T-cell (primary cell): ENCODE measurements at regions not wholly inside any gene's neighbourhood (a gene's known extent, or its start where the extent isn't known, plus 50 kb on each side); places are given as distances from the start of the nearest gene placed in this dataset.

Source experiments
- ATAC-seq, 4 experiments: fragments of 200-7000 bp in 3 of 4; fragments of 150-1000 bp in 1 of 4; cut with Tn5 transposase; replicated peaks in 1 of 4; 1 replicate in 3 of 4; 2 replicates in 1 of 4; pipeline ENCODE4 v1.10.0; 2021; ENCODE audit warnings: moderate library complexity in 3 of 4, mild to moderate bottlenecking in 2 of 4, moderate number of reproducible peaks in 1 of 4
- CTCF ChIA-PET, 2 donors: fragments of 300-600 bp; sonication (Branson Sonifier 250); formaldehyde crosslinking; loops; one replicate each; lab custom pipeline; 2022; ENCODE audit warnings: antibody characterized with exemption in 2 of 2; lab: Charles Lee
- POLR2A ChIA-PET, 2 donors: fragments of 300-600 bp; sonication (Branson Sonifier 250); formaldehyde crosslinking; loops; one replicate each; lab custom pipeline; 2022; ENCODE audit warnings: antibody characterized with exemption in 2 of 2; lab: Charles Lee
- DNase-seq, 35 experiments: peaks; one replicate each; pipeline versions ENCODE4 v3.0.0 to v3.0.0-alpha.2; 2013 to 2023
- H3K27ac ChIP-seq: one replicate; pipeline ENCODE4 v1.5.1; 2013; ENCODE audit warnings: low read length
- H3K27me3 ChIP-seq, 2 experiments: replicated peaks in 1 of 2; 1 replicate in 1 of 2; 2 replicates in 1 of 2; pipeline versions ENCODE4 v1.6.1 to v1.7.0; 2013; ENCODE audit warnings: low read length in 1 of 2, mixed read lengths in 1 of 2; ENCODE audit not compliant: control insufficient read depth in 2 of 2, insufficient read depth in 2 of 2; ENCODE audit errors: extremely low read depth in 1 of 2
- H3K36me3 ChIP-seq, 2 donors: 1 replicate in 1 of 2; 2 replicates in 1 of 2; pipeline versions ENCODE4 v1.6.1 to v1.7.0; 2013; ENCODE audit warnings: low read length in 1 of 2; ENCODE audit not compliant: control insufficient read depth in 2 of 2, insufficient read depth in 1 of 2; ENCODE audit errors: extremely low read depth in 1 of 2
- H3K4me1 ChIP-seq, 2 experiments: 1 replicate in 1 of 2; 2 replicates in 1 of 2; pipeline versions ENCODE4 v1.6.1 to v1.7.0; 2013; ENCODE audit warnings: low read length in 2 of 2, mixed read lengths in 1 of 2; ENCODE audit not compliant: insufficient read depth in 2 of 2, control insufficient read depth in 1 of 2; ENCODE audit errors: extremely low read depth in 1 of 2
- H3K4me3 ChIP-seq, 2 donors: 1 replicate in 1 of 2; 2 replicates in 1 of 2; pipeline versions ENCODE4 v1.5.1 to v1.7.0; 2013; ENCODE audit warnings: mild to moderate bottlenecking in 2 of 2, low read length in 1 of 2, moderate library complexity in 1 of 2; ENCODE audit not compliant: control insufficient read depth in 1 of 2; ENCODE audit errors: extremely low read depth in 1 of 2
- H3K9me3 ChIP-seq: 2 replicates; pipeline ENCODE4 v1.7.0; 2013
- H3K27ac Mint-ChIP-seq, 2 donors: one replicate each; pipeline ENCODE4 v1.8.0; 2020 to 2021; ENCODE audit warnings: mild to moderate bottlenecking in 2 of 2, mixed read lengths in 2 of 2
- H3K27me3 Mint-ChIP-seq, 2 donors: one replicate each; pipeline ENCODE4 v1.8.0; 2021 to 2022; ENCODE audit warnings: mixed read lengths in 2 of 2
- H3K36me3 Mint-ChIP-seq: one replicate; pipeline ENCODE4 v1.8.0; 2021; ENCODE audit warnings: mixed read lengths
- H3K4me1 Mint-ChIP-seq, 3 donors: one replicate each; pipeline ENCODE4 v1.8.0; 2020 to 2022; ENCODE audit warnings: mixed read lengths in 3 of 3, mild to moderate bottlenecking in 1 of 3
- H3K4me3 Mint-ChIP-seq, 3 donors: one replicate each; pipeline ENCODE4 v1.8.0; 2020 to 2022; ENCODE audit warnings: mild to moderate bottlenecking in 3 of 3, mixed read lengths in 3 of 3, moderate library complexity in 3 of 3
- H3K9me3 Mint-ChIP-seq, 3 donors: one replicate each; pipeline ENCODE4 v1.8.0; 2020 to 2022; ENCODE audit warnings: mixed read lengths in 3 of 3
- WGBS: methylation state at CpG from one replicate; pipeline ENCODE4 v1.1.5; 2013; ENCODE audit warnings: missing lambda C conversion rate; ENCODE audit not compliant: insufficient coverage; 5-methylcytosine and 5-hydroxymethylcytosine counted together

- 76% methylated on average over 2 of the region's 3 CpGs for WGBS
- no peaks in the 10 kb centered on the region for H3K36me3 Mint-ChIP-seq
- no peaks in the 10 kb centered on the region for H3K4me1 Mint-ChIP-seq
- POLR2A ChIA-PET, result no interaction called here
- ATAC-seq, result no peak
- no peak for DNase-seq
- H3K27me3 Mint-ChIP-seq, result no peaks in the 10 kb centered on the region
- no peaks in the 10 kb centered on the region for H3K36me3 ChIP-seq
- H3K9me3 Mint-ChIP-seq, result peaks cover 6 to 20% (median 19%) of the 10 kb centered on the region in 3 donors
- no peaks in the 10 kb centered on the region for H3K4me1 ChIP-seq
- CTCF ChIA-PET, result no interaction called here
- no peaks in the 10 kb centered on the region for H3K27me3 ChIP-seq
- H3K9me3 ChIP-seq, result no peaks in the 10 kb centered on the region
- no peak overlapping the region for H3K4me3 ChIP-seq
- H3K27ac ChIP-seq, result no peak overlapping the region
- no peak overlapping the region for H3K4me3 Mint-ChIP-seq
- no peak overlapping the region for H3K27ac Mint-ChIP-seq
These were observed 392.2 kb upstream of the CHST9 start for GRCh38 chr18:27577265-27577664.

GRCh38 chr18:27567434-27567833 lies 382.3 kb upstream of the CHST9 start:
- no CpG with 5 or more reads among the region's 1 CpG for WGBS
- Mint-ChIP-seq H3K36me3 (no peaks in the 10 kb centered on the region), H3K4me1 (no peaks in the 10 kb centered on the region), H3K27ac (no peak overlapping the region), H3K9me3 (peaks cover 14 to 28% (median 15%) of the 10 kb centered on the region in 3 donors), H3K27me3 (no peaks in the 10 kb centered on the region), H3K4me3 (no peak overlapping the region)
- POLR2A ChIA-PET, result no interaction called here
- H3K4me1 ChIP-seq, result no peaks in the 10 kb centered on the region
- no peak overlapping the region for H3K4me3 ChIP-seq
- no peak for DNase-seq
- H3K9me3 ChIP-seq, result no peaks in the 10 kb centered on the region
- H3K27me3 ChIP-seq, result no peaks in the 10 kb centered on the region
- H3K27ac ChIP-seq, result no peak overlapping the region
- CTCF ChIA-PET, result no interaction called here
- no peaks in the 10 kb centered on the region for H3K36me3 ChIP-seq
- ATAC-seq, result no peak

GRCh38 chr18:27564066-27564465 lies 379.0 kb upstream of the CHST9 start:
- ATAC-seq (no peak), DNase-seq (no peak)
- H3K4me1 ChIP-seq, result no peaks in the 10 kb centered on the region
- H3K9me3 ChIP-seq, result no peaks in the 10 kb centered on the region
- no peaks in the 10 kb centered on the region for H3K36me3 Mint-ChIP-seq
- no peak overlapping the region for H3K4me3 Mint-ChIP-seq
- WGBS, result 78% methylated on average over 1 of the region's 3 CpGs
- ChIA-PET CTCF (no interaction called here), POLR2A (no interaction called here)
- no peaks in the 10 kb centered on the region for H3K27me3 Mint-ChIP-seq
- H3K9me3 Mint-ChIP-seq, result peaks cover 9 to 18% (median 18%) of the 10 kb centered on the region in 3 donors
- no peak overlapping the region for H3K27ac Mint-ChIP-seq
- no peaks in the 10 kb centered on the region for H3K4me1 Mint-ChIP-seq
- no peaks in the 10 kb centered on the region for H3K27me3 ChIP-seq
- no peak overlapping the region for H3K27ac ChIP-seq
- no peaks in the 10 kb centered on the region for H3K36me3 ChIP-seq
- H3K4me3 ChIP-seq, result no peak overlapping the region

- WGBS, result no CpG with 5 or more reads among the region's 4 CpGs
- Histone ChIP-seq H3K36me3 (no peaks in the 10 kb centered on the region), H3K27ac (no peak overlapping the region), H3K4me1 (no peaks in the 10 kb centered on the region), H3K9me3 (no peaks in the 10 kb centered on the region), H3K4me3 (no peak overlapping the region), H3K27me3 (no peaks in the 10 kb centered on the region)
- ChIA-PET POLR2A (no interaction called here), CTCF (no interaction called here)
- no peak for ATAC-seq
- no peaks in the 10 kb centered on the region for H3K36me3 Mint-ChIP-seq
- H3K27me3 Mint-ChIP-seq, result no peaks in the 10 kb centered on the region
- no peak overlapping the region for H3K27ac Mint-ChIP-seq
- no peaks in the 10 kb centered on the region for H3K4me1 Mint-ChIP-seq
- H3K9me3 Mint-ChIP-seq, result peaks cover 15 to 37% (median 15%) of the 10 kb centered on the region in 3 donors
- no peak overlapping the region for H3K4me3 Mint-ChIP-seq
- DNase-seq, result no peak
These were observed 373.5 kb upstream of the CHST9 start for GRCh38 chr18:27558388-27559155.

GRCh38 chr18:27556741-27557140 lies 371.6 kb upstream of the CHST9 start:
- H3K36me3 ChIP-seq, result no peaks in the 10 kb centered on the region
- ATAC-seq (no peak), DNase-seq (no peak)
- no peak overlapping the region for H3K4me3 ChIP-seq
- H3K27me3 ChIP-seq, result no peaks in the 10 kb centered on the region
- no peaks in the 10 kb centered on the region for H3K9me3 ChIP-seq
- H3K27me3 Mint-ChIP-seq, result no peaks in the 10 kb centered on the region
- H3K27ac ChIP-seq, result no peak overlapping the region
- WGBS, result 75% methylated on average over 2 of the region's 4 CpGs
- CTCF ChIA-PET, result no interaction called here
- H3K4me1 Mint-ChIP-seq, result no peaks in the 10 kb centered on the region
- no peak overlapping the region for H3K4me3 Mint-ChIP-seq
- H3K4me1 ChIP-seq, result no peaks in the 10 kb centered on the region
- no peaks in the 10 kb centered on the region for H3K36me3 Mint-ChIP-seq
- no peak overlapping the region for H3K27ac Mint-ChIP-seq
- POLR2A ChIA-PET, result no interaction called here
- peaks cover 15 to 33% (median 18%) of the 10 kb centered on the region in 3 donors for H3K9me3 Mint-ChIP-seq

- no peaks in the 10 kb centered on the region for H3K27me3 Mint-ChIP-seq
- H3K4me1 Mint-ChIP-seq, result no peaks in the 10 kb centered on the region
- H3K4me1 ChIP-seq, result no peaks in the 10 kb centered on the region
- WGBS, result 79% methylated on average over 2 of the region's 6 CpGs
- H3K36me3 ChIP-seq, result no peaks in the 10 kb centered on the region
- no peaks in the 10 kb centered on the region for H3K27me3 ChIP-seq
- no peak overlapping the region for H3K4me3 ChIP-seq
- no peak for DNase-seq
- CTCF ChIA-PET, result no interaction called here
- no peak overlapping the region for H3K4me3 Mint-ChIP-seq
- peaks cover 8 to 26% (median 20%) of the 10 kb centered on the region in 3 donors for H3K9me3 Mint-ChIP-seq
- H3K9me3 ChIP-seq, result no peaks in the 10 kb centered on the region
- ATAC-seq, result no peak
- H3K36me3 Mint-ChIP-seq, result no peaks in the 10 kb centered on the region
- H3K27ac Mint-ChIP-seq, result no peak overlapping the region
- no peak overlapping the region for H3K27ac ChIP-seq
- POLR2A ChIA-PET, result no interaction called here
These were observed 364.4 kb upstream of the CHST9 start for GRCh38 chr18:27549335-27550039.
